Stomach smooth muscle (tissue), 2 donors: ENCODE measurements at regions not wholly inside any gene's neighbourhood (a gene's known extent, or its start where the extent isn't known, plus 50 kb on each side); places are given as distances from the start of the nearest gene placed in this dataset.

Source experiments
- H3K27ac ChIP-seq: one replicate; pipeline ENCODE4 v1.7.0; 2013; ENCODE audit warnings: mild to moderate bottlenecking, low read length, inconsistent platforms
- H3K27me3 ChIP-seq, 2 donors: one replicate each; pipeline ENCODE4 v1.7.0; 2013; ENCODE audit warnings: low read length in 2 of 2; ENCODE audit not compliant: insufficient read depth in 2 of 2, control insufficient read depth in 1 of 2
- H3K36me3 ChIP-seq, 2 donors: one replicate each; pipeline ENCODE4 v1.7.0; 2013; ENCODE audit warnings: low read length in 2 of 2; ENCODE audit not compliant: control insufficient read depth in 2 of 2, insufficient read depth in 2 of 2
- H3K4me1 ChIP-seq: one replicate; pipeline ENCODE4 v1.7.0; 2013; ENCODE audit warnings: low read length; ENCODE audit not compliant: control insufficient read depth, insufficient read depth
- H3K4me3 ChIP-seq, 2 donors: one replicate each; pipeline ENCODE4 v1.7.0; 2013; ENCODE audit warnings: low read length in 2 of 2
- H3K9ac ChIP-seq, 2 donors: one replicate each; pipeline ENCODE4 v1.7.0; 2013; ENCODE audit warnings: low read length in 2 of 2, mild to moderate bottlenecking in 1 of 2
- H3K9me3 ChIP-seq, 2 donors: one replicate each; pipeline ENCODE4 v1.7.0; 2013; ENCODE audit warnings: low read length in 2 of 2; ENCODE audit not compliant: control insufficient read depth in 2 of 2
- donor health status: healthy.
- donor health status: Pancreatic carcinoma.

DNA sequence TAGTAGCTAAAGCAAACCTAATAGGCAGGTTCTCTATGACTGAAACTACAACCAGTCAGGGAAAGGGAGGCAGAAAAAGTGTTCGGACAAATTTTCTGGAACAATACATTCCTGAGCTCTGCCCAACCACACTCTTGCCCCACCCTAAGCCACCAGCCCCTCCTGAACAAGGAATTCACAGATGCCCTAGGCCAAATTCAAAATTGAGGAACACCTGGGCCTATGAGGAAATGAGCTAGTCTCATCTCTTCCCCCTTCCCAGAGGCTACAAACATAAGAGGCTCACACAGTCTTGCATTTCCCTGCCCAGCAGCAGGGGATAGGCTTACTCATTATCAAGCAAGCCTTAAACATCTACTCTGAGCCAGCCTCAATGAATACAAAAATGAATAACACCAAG is 284.7 kb downstream of the ZNF674 start:
- no peak overlapping the region for H3K4me3 ChIP-seq
- no peak overlapping the region for H3K9ac ChIP-seq
- H3K9me3 ChIP-seq, result no peaks in the 10 kb centered on the region
- H3K36me3 ChIP-seq, result no peaks in the 10 kb centered on the region
- H3K4me1 ChIP-seq, result no peaks in the 10 kb centered on the region
- peaks cover 0 to 2% of the 10 kb centered on the region in 2 donors for H3K27me3 ChIP-seq
- no peak overlapping the region for H3K27ac ChIP-seq

DNA sequence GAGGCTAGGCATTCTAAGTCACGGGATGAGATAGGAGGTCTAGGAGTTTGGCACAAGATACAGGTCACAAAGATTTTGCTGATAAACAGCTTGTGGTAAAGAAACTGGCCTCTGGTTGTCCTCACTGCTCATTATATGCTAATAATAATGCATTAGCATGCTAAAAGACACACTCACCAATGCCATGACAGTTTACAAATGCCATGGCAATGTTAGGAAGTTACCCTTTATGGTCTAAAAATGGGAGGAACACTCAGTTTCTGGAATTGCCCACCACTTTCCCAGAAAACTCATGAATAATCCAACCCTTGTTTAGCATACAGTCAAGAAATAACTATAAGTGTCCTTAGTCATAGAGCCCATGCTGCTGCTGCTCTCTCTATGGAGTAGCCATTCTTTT is 286.9 kb downstream of the ZNF674 start:
- Histone ChIP-seq H3K4me3 (no peak overlapping the region), H3K36me3 (no peaks in the 10 kb centered on the region), H3K9me3 (no peaks in the 10 kb centered on the region), H3K27me3 (peaks cover 0 to 2% of the 10 kb centered on the region in 2 donors), H3K4me1 (no peaks in the 10 kb centered on the region), H3K9ac (no peak overlapping the region), H3K27ac (no peak overlapping the region)

GRCh38 chrX:46257451-46257879 is 287.8 kb downstream of the ZNF674 start:
- H3K4me3 ChIP-seq, result no peak overlapping the region

GRCh38 chrX:46256875-46257274 is 288.3 kb downstream of the ZNF674 start:
- Histone ChIP-seq H3K4me3 (no peak overlapping the region), H3K27me3 (peaks cover 0 to 4% of the 10 kb centered on the region in 2 donors), H3K27ac (no peak overlapping the region), H3K4me1 (no peaks in the 10 kb centered on the region), H3K36me3 (no peaks in the 10 kb centered on the region), H3K9ac (no peak overlapping the region), H3K9me3 (no peaks in the 10 kb centered on the region)

More at GRCh38 chrX:46257451-46257879, 287.8 kb downstream of the ZNF674 start:
- peaks cover 0 to 3% of the 10 kb centered on the region in 2 donors for H3K27me3 ChIP-seq
- H3K36me3 ChIP-seq, result no peaks in the 10 kb centered on the region
- no peaks in the 10 kb centered on the region for H3K4me1 ChIP-seq
- no peaks in the 10 kb centered on the region for H3K9me3 ChIP-seq
- H3K27ac ChIP-seq, result no peak overlapping the region
- no peak overlapping the region for H3K9ac ChIP-seq

- H3K4me1 ChIP-seq, result no peaks in the 10 kb centered on the region
- H3K4me3 ChIP-seq, result no peak overlapping the region
- no peaks in the 10 kb centered on the region for H3K36me3 ChIP-seq
- H3K27me3 ChIP-seq, result peaks cover 0 to 7% of the 10 kb centered on the region in 2 donors
- no peak overlapping the region for H3K27ac ChIP-seq
- H3K9ac ChIP-seq, result no peak overlapping the region
- no peaks in the 10 kb centered on the region for H3K9me3 ChIP-seq
These were observed 290.2 kb downstream of the ZNF674 start for GRCh38 chrX:46255046-46255445.

DNA sequence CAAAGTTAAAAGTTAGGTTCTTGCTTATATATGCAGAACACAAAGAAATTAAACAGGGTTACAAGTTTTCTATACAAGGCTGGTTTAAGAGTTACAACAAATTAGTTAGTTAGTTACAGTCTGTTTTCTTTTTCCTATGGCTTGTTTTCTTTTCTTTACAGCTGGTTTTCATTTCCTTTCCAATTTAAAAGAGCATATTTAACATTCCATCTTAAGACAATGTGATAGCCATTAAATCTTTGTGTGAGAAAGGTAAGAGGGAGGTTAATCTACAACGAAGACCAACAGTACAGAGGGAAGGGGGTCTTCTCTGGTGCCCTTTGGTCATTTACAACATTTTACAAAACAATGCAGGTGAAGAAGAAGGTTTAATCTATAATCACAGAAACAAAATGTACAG is 290.6 kb downstream of the ZNF674 start:
- peaks cover 0 to 7% of the 10 kb centered on the region in 2 donors for H3K27me3 ChIP-seq
- no peaks in the 10 kb centered on the region for H3K4me1 ChIP-seq
- H3K36me3 ChIP-seq, result no peaks in the 10 kb centered on the region
- no peaks in the 10 kb centered on the region for H3K9me3 ChIP-seq
- no peak overlapping the region for H3K9ac ChIP-seq
- H3K27ac ChIP-seq, result no peak overlapping the region
- H3K4me3 ChIP-seq, result no peak overlapping the region

DNA sequence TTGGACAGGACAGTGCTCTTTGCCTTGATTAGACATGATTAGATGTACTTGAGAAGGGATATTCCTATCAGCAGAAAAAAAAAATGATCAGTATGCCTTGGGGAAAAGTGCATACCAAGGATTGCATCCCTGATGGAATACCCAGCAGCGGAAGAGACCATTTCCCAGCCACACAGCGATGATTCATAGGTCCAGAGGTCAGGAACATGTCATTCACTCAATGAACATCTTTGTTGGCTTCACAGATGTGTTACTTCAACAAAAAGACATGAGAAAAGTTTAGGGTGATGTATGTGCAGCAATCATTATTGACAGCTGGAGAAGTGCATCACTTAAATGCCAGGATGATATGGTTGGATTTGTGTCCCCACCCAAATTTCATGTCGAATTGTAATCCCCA is 293.5 kb downstream of the ZNF674 start:
- H3K4me3 ChIP-seq, result no peak overlapping the region
- no peaks in the 10 kb centered on the region for H3K9me3 ChIP-seq
- H3K36me3 ChIP-seq, result no peaks in the 10 kb centered on the region

GRCh38 chrX:46250151-46250550 is 295.1 kb downstream of the ZNF674 start:
- H3K9me3 ChIP-seq, result no peaks in the 10 kb centered on the region
- H3K4me3 ChIP-seq, result no peak overlapping the region
- H3K4me1 ChIP-seq, result no peaks in the 10 kb centered on the region
- no peak overlapping the region for H3K9ac ChIP-seq
- peaks cover 0 to 10% of the 10 kb centered on the region in 2 donors for H3K27me3 ChIP-seq
- no peak overlapping the region for H3K27ac ChIP-seq
- no peaks in the 10 kb centered on the region for H3K36me3 ChIP-seq

More for the DNA sequence above, 293.5 kb downstream of the ZNF674 start:
- Histone ChIP-seq H3K27ac (no peak overlapping the region), H3K9ac (no peak overlapping the region), H3K27me3 (peaks cover 0 to 10% of the 10 kb centered on the region in 2 donors), H3K4me1 (no peaks in the 10 kb centered on the region)

DNA sequence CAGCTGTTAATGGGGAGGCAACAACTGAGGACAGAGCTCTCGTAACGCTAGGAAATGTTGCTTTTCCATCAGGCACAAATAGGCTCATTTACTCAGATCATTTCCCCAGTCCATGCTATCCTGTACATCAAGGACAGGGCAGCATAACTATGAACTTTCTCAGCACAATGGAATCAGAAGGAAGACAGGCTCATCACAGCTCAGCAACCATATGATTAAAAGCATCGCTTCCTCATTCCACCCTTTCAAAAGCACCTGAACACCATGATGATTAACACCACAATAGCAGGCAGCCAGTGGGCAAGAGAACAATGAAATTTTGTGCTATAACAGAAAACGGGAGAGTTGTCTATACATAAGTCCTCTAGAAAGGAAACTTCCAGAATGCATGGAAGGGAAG is 297.8 kb downstream of the ZNF674 start:
- no peak overlapping the region for H3K4me3 ChIP-seq

GRCh38 chrX:46244451-46244850 is 300.8 kb downstream of the ZNF674 start:
- Histone ChIP-seq H3K9me3 (no peaks in the 10 kb centered on the region), H3K27ac (no peak overlapping the region), H3K4me1 (no peaks in the 10 kb centered on the region), H3K36me3 (no peaks in the 10 kb centered on the region), H3K27me3 (peaks cover 0 to 5% of the 10 kb centered on the region in 2 donors), H3K4me3 (no peak overlapping the region), H3K9ac (no peak overlapping the region)

More for the DNA sequence above, 297.8 kb downstream of the ZNF674 start:
- Histone ChIP-seq H3K36me3 (no peaks in the 10 kb centered on the region), H3K9me3 (no peaks in the 10 kb centered on the region), H3K27me3 (peaks cover 0 to 9% of the 10 kb centered on the region in 2 donors), H3K27ac (no peak overlapping the region), H3K9ac (no peak overlapping the region), H3K4me1 (no peaks in the 10 kb centered on the region)

DNA sequence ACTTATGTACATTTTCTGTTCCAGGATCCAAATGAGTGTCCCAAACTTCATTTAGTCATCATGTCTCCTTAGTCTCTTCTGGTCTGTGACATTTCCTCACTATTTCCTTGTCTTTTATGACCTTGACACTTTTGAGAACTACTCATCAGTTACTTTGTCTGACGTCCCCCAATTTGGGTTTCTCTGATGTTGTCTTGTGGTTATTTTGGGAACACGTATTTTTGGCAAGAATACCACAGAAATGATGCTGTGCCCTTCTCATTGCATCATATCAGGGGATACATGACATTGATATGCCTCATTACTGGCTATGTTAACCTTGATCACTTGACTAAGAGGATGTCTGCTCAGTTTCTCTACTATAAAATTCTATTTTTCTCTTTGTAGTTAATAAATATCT is 308.8 kb downstream of the ZNF674 start:
- H3K9me3 ChIP-seq, result no peaks in the 10 kb centered on the region
- H3K9ac ChIP-seq, result no peak overlapping the region
- H3K4me3 ChIP-seq, result no peak overlapping the region
- no peak overlapping the region for H3K27ac ChIP-seq
- H3K36me3 ChIP-seq, result no peaks in the 10 kb centered on the region
- no peaks in the 10 kb centered on the region for H3K27me3 ChIP-seq
- H3K4me1 ChIP-seq, result no peaks in the 10 kb centered on the region
